HFFc6 (cell line): ENCODE measurements at regions not wholly inside any gene's neighbourhood (a gene's known extent, or its start where the extent isn't known, plus 50 kb on each side); places are given as distances from the start of the nearest gene placed in this dataset.
A peak's percentile ranks its signal among the peaks of the same experiment; 100 is the strongest.

Source experiments
- DNase-seq: peaks from one replicate; pipeline ENCODE4 v3.0.0-alpha.2; 2018
- H3K27ac Mint-ChIP-seq: 2 replicates; pipeline ENCODE4 v1.8.0; 2020; ENCODE audit warnings: mild to moderate bottlenecking, mixed read lengths
- H3K27me3 Mint-ChIP-seq: 2 replicates; pipeline ENCODE4 v1.8.0; 2021; ENCODE audit warnings: mild to moderate bottlenecking, moderate library complexity, mixed read lengths; ENCODE audit not compliant: insufficient read depth
- H3K36me3 Mint-ChIP-seq: 2 replicates; pipeline ENCODE4 v1.8.0; 2021; ENCODE audit warnings: low read depth, mixed read lengths
- H3K4me1 Mint-ChIP-seq: 2 replicates; pipeline ENCODE4 v1.8.0; 2020; ENCODE audit warnings: low read depth, mixed read lengths
- H3K4me3 Mint-ChIP-seq: 2 replicates; pipeline ENCODE4 v1.8.0; 2020; ENCODE audit warnings: mild to moderate bottlenecking, moderate library complexity, mixed read lengths
- H3K9me3 Mint-ChIP-seq: 2 replicates; pipeline ENCODE4 v1.8.0; 2020; ENCODE audit warnings: mild to moderate bottlenecking, mixed read lengths
- TF ChIP-seq, protein P1 (sequence below): fragments of 200-600 bp; sonication (generic); IDR thresholded peaks from 2 replicates; pipeline ENCODE4 v1.5.0; 2021; ENCODE audit warnings: antibody characterized with exemption, mild to moderate bottlenecking

GRCh38 chr16:80189476-80190175 lies 351.2 kb upstream of the DYNLRB2 start:
- no peaks in the 10 kb centered on the region for H3K9me3 Mint-ChIP-seq
- no peak overlapping the region for H3K27ac Mint-ChIP-seq

DNA sequence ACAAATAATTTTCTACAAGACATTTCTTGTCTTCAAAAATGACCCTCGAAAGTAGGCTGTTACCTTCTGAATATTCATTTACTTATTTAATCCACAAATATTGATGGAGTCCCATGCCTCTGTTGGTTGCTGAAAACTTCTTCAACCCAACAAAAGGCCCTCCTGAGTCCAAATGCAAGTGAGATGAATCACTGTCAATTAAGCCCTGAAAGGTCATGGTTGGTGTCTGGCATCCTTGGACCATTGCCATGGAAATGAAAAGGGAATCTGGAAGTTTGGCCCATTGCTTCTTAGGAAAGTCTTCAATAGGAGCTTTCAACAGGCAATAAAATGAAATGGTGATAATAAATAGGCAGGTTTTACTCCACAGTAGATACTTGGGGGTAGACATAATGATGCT lies 364.7 kb upstream of the DYNLRB2 start:
- Mint-ChIP-seq H3K36me3 (no peaks in the 10 kb centered on the region), H3K4me3 (no peak overlapping the region), H3K27me3 (no peaks in the 10 kb centered on the region), H3K27ac (no peak overlapping the region), H3K9me3 (no peaks in the 10 kb centered on the region), H3K4me1 (peaks cover 9% of the 10 kb centered on the region)
- TF ChIP-seq, protein P1, sequence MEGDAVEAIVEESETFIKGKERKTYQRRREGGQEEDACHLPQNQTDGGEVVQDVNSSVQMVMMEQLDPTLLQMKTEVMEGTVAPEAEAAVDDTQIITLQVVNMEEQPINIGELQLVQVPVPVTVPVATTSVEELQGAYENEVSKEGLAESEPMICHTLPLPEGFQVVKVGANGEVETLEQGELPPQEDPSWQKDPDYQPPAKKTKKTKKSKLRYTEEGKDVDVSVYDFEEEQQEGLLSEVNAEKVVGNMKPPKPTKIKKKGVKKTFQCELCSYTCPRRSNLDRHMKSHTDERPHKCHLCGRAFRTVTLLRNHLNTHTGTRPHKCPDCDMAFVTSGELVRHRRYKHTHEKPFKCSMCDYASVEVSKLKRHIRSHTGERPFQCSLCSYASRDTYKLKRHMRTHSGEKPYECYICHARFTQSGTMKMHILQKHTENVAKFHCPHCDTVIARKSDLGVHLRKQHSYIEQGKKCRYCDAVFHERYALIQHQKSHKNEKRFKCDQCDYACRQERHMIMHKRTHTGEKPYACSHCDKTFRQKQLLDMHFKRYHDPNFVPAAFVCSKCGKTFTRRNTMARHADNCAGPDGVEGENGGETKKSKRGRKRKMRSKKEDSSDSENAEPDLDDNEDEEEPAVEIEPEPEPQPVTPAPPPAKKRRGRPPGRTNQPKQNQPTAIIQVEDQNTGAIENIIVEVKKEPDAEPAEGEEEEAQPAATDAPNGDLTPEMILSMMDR: no peak
- DNase-seq: peak; percentile 25

More at GRCh38 chr16:80189476-80190175, 351.2 kb upstream of the DYNLRB2 start:
- H3K4me3 Mint-ChIP-seq: no peak overlapping the region
- H3K27me3 Mint-ChIP-seq: no peaks in the 10 kb centered on the region; the same call in 1 of the 2 replicates
- no peak for DNase-seq
- TF ChIP-seq, protein P1: no peak
- peaks cover 14% of the 10 kb centered on the region for H3K4me1 Mint-ChIP-seq
- no peaks in the 10 kb centered on the region for H3K36me3 Mint-ChIP-seq

GRCh38 chr16:80175011-80175410 lies 365.8 kb upstream of the DYNLRB2 start:
- Mint-ChIP-seq H3K27me3 (no peaks in the 10 kb centered on the region), H3K27ac (no peak overlapping the region), H3K36me3 (no peaks in the 10 kb centered on the region), H3K4me1 (peaks cover 9% of the 10 kb centered on the region), H3K9me3 (no peaks in the 10 kb centered on the region), H3K4me3 (no peak overlapping the region)
- TF ChIP-seq, protein P1: no peak
- DNase-seq: no peak

- DNase-seq: peak; percentile 81
- H3K9me3 Mint-ChIP-seq: no peaks in the 10 kb centered on the region
- H3K4me3 Mint-ChIP-seq: peak overlapping the region; percentile 31
- TF ChIP-seq, protein P1: no peak
- no peaks in the 10 kb centered on the region for H3K27me3 Mint-ChIP-seq
- peak overlapping the region; percentile 83 for H3K27ac Mint-ChIP-seq
- H3K4me1 Mint-ChIP-seq: peaks cover 9% of the 10 kb centered on the region
- no peaks in the 10 kb centered on the region for H3K36me3 Mint-ChIP-seq
These were observed 366.4 kb upstream of the DYNLRB2 start for GRCh38 chr16:80174416-80174815.

GRCh38 chr16:80171746-80172145 lies 369.0 kb upstream of the DYNLRB2 start:
- peaks cover 7% of the 10 kb centered on the region for H3K4me1 Mint-ChIP-seq
- 0 out of 2 replicates have a peak, but pooled peaks cover 4% of the 10 kb centered on the region for H3K27me3 Mint-ChIP-seq
- TF ChIP-seq, protein P1: no peak
- no peaks in the 10 kb centered on the region for H3K36me3 Mint-ChIP-seq
- no peaks in the 10 kb centered on the region for H3K9me3 Mint-ChIP-seq
- H3K27ac Mint-ChIP-seq: no peak overlapping the region
- H3K4me3 Mint-ChIP-seq: no peak overlapping the region
- no peak for DNase-seq
